ENCODE measurements at regions not wholly inside any gene's neighbourhood (a gene's known extent, or its start where the extent isn't known, plus 50 kb on each side); places are given as distances from the start of the nearest gene placed in this dataset.

DNA sequence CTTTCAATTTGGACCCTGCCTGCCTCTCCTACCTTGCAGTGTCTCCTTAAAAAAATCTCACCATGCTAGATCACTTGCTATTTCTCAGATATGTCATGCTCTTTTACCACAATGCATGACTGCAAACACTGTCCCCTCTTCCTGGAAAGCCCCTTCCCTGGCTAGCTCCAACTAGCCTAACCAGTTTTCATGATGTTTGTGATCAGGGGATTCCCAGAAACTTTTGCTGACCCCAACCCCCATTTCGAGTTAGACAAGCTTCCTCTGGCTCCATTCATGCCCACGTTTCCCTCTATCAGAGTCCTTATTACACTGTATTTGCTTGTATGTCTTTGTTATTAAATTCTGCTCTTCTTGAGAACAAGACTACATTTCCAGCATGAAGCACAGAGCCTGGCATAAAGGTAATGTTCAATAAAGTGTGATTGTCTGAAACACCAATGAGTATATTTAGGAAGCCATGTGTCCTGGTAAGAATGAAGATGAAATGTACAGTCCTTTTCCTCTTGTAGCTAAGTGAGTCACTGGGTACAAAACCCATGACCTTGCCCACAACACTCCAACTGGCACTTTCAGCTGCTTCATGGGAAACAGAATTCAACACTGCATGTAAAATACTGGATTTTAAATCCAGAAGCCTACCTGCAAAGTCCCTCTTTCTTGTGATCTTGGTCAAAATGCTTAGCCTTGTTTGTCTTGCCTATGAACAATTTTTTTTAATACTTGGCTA is 62.0 kb upstream of the ATL2 start:
- H3K4me2 ChIP-seq (ENCODE audit: low read length), result no peak overlapping the region
- no peaks in the 10 kb centered on the region for H3K79me2 ChIP-seq
- H3K27ac ChIP-seq, result no peak overlapping the region
- no peak overlapping the region for H2AFZ ChIP-seq
- no peaks in the 10 kb centered on the region for H3K4me1 ChIP-seq
- H3K4me3 ChIP-seq (ENCODE audit: low read depth, low read length), result no peak overlapping the region
- no peak for TF ChIP-seq CTCF (IDR thresholded peaks at IDR 0.05)
- no peaks in the 10 kb centered on the region for H3K27me3 ChIP-seq (ENCODE audit: control insufficient read depth, insufficient read depth, low read length)
- no peaks in the 10 kb centered on the region for H3K36me3 ChIP-seq (ENCODE audit: control insufficient read depth, insufficient read depth, low read length)
- no peak overlapping the region for H3K9ac ChIP-seq
- no peaks in the 10 kb centered on the region for H3K9me3 ChIP-seq (ENCODE audit: control insufficient read depth, low read length)

GRCh38 chr2:38438133-38438882 is 61.2 kb upstream of the ATL2 start:
- Histone ChIP-seq H2AFZ (no peak overlapping the region), H3K9ac (no peak overlapping the region), H3K27ac (no peak overlapping the region), H3K4me1 (no peaks in the 10 kb centered on the region), H3K9me3 (ENCODE audit: control insufficient read depth, low read length) (no peaks in the 10 kb centered on the region), H3K4me3 (ENCODE audit: low read depth, low read length) (no peak overlapping the region), H3K4me2 (ENCODE audit: low read length) (no peak overlapping the region), H3K79me2 (no peaks in the 10 kb centered on the region), H3K27me3 (ENCODE audit: control insufficient read depth, insufficient read depth, low read length) (no peaks in the 10 kb centered on the region), H3K36me3 (ENCODE audit: control insufficient read depth, insufficient read depth, low read length) (no peaks in the 10 kb centered on the region)
- no peak for TF ChIP-seq CTCF (IDR thresholded peaks at IDR 0.05)

GRCh38 chr2:38436227-38436664 is 59.2 kb upstream of the ATL2 start:
- peaks cover 12% of the 10 kb centered on the region for H3K4me1 ChIP-seq
- no peaks in the 10 kb centered on the region for H3K36me3 ChIP-seq (ENCODE audit: control insufficient read depth, insufficient read depth, low read length)
- no peak overlapping the region for H3K9ac ChIP-seq
- H3K27ac ChIP-seq, result no peak overlapping the region
- H3K27me3 ChIP-seq (ENCODE audit: control insufficient read depth, insufficient read depth, low read length), result no peaks in the 10 kb centered on the region
- H2AFZ ChIP-seq, result no peak overlapping the region
- no peak overlapping the region for H3K4me3 ChIP-seq (ENCODE audit: low read depth, low read length)
- H3K4me2 ChIP-seq (ENCODE audit: low read length), result no peak overlapping the region
- no peak for TF ChIP-seq CTCF (IDR thresholded peaks at IDR 0.05)
- H3K9me3 ChIP-seq (ENCODE audit: control insufficient read depth, low read length), result no peaks in the 10 kb centered on the region
- no peaks in the 10 kb centered on the region for H3K79me2 ChIP-seq

GRCh38 chr2:38435775-38436174 is 58.7 kb upstream of the ATL2 start:
- H3K4me1 ChIP-seq, result peaks cover 12% of the 10 kb centered on the region
- no peak overlapping the region for H3K27ac ChIP-seq
- H3K9me3 ChIP-seq (ENCODE audit: control insufficient read depth, low read length), result no peaks in the 10 kb centered on the region
- no peak overlapping the region for H3K9ac ChIP-seq
- TF ChIP-seq CTCF (IDR thresholded peaks at IDR 0.05), result no peak
- no peak overlapping the region for H3K4me2 ChIP-seq (ENCODE audit: low read length)
- no peak overlapping the region for H2AFZ ChIP-seq
- H3K79me2 ChIP-seq, result no peaks in the 10 kb centered on the region
- H3K36me3 ChIP-seq (ENCODE audit: control insufficient read depth, insufficient read depth, low read length), result no peaks in the 10 kb centered on the region
- no peak overlapping the region for H3K4me3 ChIP-seq (ENCODE audit: low read depth, low read length)
- no peaks in the 10 kb centered on the region for H3K27me3 ChIP-seq (ENCODE audit: control insufficient read depth, insufficient read depth, low read length)

All from parathyroid adenoma (tissue), 2 donors.